ENCODE measurements at regions not wholly inside any gene's neighbourhood (a gene's known extent, or its start where the extent isn't known, plus 50 kb on each side); places are given as distances from the start of the nearest gene placed in this dataset.

GRCh38 chr2:120439067-120439368 is 93.1 kb downstream of the INHBB start:
- TF ChIP-seq, protein P1, sequence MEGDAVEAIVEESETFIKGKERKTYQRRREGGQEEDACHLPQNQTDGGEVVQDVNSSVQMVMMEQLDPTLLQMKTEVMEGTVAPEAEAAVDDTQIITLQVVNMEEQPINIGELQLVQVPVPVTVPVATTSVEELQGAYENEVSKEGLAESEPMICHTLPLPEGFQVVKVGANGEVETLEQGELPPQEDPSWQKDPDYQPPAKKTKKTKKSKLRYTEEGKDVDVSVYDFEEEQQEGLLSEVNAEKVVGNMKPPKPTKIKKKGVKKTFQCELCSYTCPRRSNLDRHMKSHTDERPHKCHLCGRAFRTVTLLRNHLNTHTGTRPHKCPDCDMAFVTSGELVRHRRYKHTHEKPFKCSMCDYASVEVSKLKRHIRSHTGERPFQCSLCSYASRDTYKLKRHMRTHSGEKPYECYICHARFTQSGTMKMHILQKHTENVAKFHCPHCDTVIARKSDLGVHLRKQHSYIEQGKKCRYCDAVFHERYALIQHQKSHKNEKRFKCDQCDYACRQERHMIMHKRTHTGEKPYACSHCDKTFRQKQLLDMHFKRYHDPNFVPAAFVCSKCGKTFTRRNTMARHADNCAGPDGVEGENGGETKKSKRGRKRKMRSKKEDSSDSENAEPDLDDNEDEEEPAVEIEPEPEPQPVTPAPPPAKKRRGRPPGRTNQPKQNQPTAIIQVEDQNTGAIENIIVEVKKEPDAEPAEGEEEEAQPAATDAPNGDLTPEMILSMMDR (IDR thresholded peaks at IDR 0.05): no peak
- TF ChIP-seq EZH2 (IDR thresholded peaks at IDR 0.05): no peak
